ENCODE measurements at regions not wholly inside any gene's neighbourhood (a gene's known extent, or its start where the extent isn't known, plus 50 kb on each side); places are given as distances from the start of the nearest gene placed in this dataset.

GRCh38 chr11:109970516-109971183, 122.5 kb upstream of the ZC3H12C start:
- intact Hi-C loops (cut with DNase I): no loop called here
- Histone ChIP-seq H3K27me3 (no peaks in the 10 kb centered on the region), H3K36me3 (no peaks in the 10 kb centered on the region), H3K9me3 (no peaks in the 10 kb centered on the region), H3K4me3 (no peak overlapping the region), H3K4me1 (no peaks in the 10 kb centered on the region), H3K27ac (no peak overlapping the region)
- no peak for DNase-seq
- TF ChIP-seq POLR2A (IDR thresholded peaks at IDR 0.05): no peak
- no peak for TF ChIP-seq CTCF (IDR thresholded peaks at IDR 0.05)
- TF ChIP-seq POLR2AphosphoS5 (IDR thresholded peaks at IDR 0.05): no peak
- no peak for TF ChIP-seq EP300 (IDR thresholded peaks at IDR 0.05)
- 71 to 88% methylated on average over 9 of the region's 9 CpGs for WGBS, 2 donors

DNA sequence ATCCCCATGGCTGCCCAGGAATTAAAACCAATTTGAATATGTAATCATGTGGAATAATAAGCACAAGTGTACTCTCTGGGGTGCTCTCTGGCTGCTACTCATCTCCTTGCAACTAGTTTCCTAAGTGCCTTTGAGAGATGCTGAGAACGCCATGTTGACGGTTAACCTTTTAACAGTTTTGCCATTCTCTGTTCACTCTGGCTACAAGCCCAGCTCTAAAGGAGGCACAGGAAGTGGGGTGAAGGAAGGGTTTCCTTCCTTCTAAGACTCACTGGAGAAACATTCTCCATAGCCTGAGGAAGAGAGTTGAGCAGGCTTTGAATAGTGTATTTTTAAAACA, 122.0 kb upstream of the ZC3H12C start:
- no peak for DNase-seq
- intact Hi-C loops (cut with DNase I): no loop called here
- no peaks in the 10 kb centered on the region for H3K9me3 ChIP-seq
- H3K4me3 ChIP-seq: no peak overlapping the region
- TF ChIP-seq EP300 (IDR thresholded peaks at IDR 0.05) (no peak), CTCF (IDR thresholded peaks at IDR 0.05) (no peak), POLR2AphosphoS5 (IDR thresholded peaks at IDR 0.05) (no peak), POLR2A (IDR thresholded peaks at IDR 0.05) (no peak)
- H3K4me1 ChIP-seq: no peaks in the 10 kb centered on the region
- H3K27ac ChIP-seq: no peak overlapping the region
- H3K36me3 ChIP-seq: no peaks in the 10 kb centered on the region
- WGBS, 2 donors: 36 to 76% methylated on average over 2 of the region's 2 CpGs
- H3K27me3 ChIP-seq: no peaks in the 10 kb centered on the region

DNA sequence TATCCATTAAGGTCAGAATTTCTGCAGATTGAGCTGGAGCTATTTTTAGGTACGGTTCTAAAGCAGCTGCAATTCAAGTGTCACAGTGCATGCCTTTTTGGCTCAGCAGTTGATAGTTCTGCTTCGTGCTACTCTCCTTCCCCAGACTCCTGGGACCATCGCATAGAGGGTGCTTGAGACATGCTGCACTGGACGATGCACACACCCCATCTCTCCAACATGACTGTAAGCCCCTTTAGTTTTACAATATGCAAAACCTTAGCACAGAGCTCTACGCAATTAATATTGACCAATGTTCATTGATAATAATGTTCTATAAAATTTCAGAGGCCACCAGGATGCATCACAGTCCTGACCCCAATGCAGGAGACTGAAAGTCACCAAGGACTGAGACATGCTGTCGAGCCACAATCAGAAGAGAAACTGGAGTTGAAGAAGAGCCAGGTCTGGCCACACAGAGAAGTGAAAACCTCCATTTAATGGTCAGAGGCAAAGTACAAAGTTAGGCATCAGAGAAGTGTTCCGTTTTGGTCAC, 120.9 kb upstream of the ZC3H12C start:
- intact Hi-C loops (cut with DNase I): no loop called here
- Histone ChIP-seq H3K27me3 (no peaks in the 10 kb centered on the region), H3K4me3 (no peak overlapping the region), H3K36me3 (no peaks in the 10 kb centered on the region), H3K4me1 (no peaks in the 10 kb centered on the region), H3K9me3 (no peaks in the 10 kb centered on the region), H3K27ac (no peak overlapping the region)
- TF ChIP-seq POLR2AphosphoS5 (IDR thresholded peaks at IDR 0.05): no peak
- TF ChIP-seq POLR2A (IDR thresholded peaks at IDR 0.05): no peak
- no peak for TF ChIP-seq EP300 (IDR thresholded peaks at IDR 0.05)
- no peak for TF ChIP-seq CTCF (IDR thresholded peaks at IDR 0.05)
- DNase-seq: no peak
- WGBS, 2 donors: 63 to 81% methylated on average over 7 of the region's 7 CpGs

GRCh38 chr11:109972939-109973338, 120.3 kb upstream of the ZC3H12C start:
- no peak overlapping the region for H3K4me3 ChIP-seq
- no peak overlapping the region for H3K27ac ChIP-seq
- no peaks in the 10 kb centered on the region for H3K4me1 ChIP-seq
- no peak for TF ChIP-seq POLR2A (IDR thresholded peaks at IDR 0.05)
- no peak for TF ChIP-seq EP300 (IDR thresholded peaks at IDR 0.05)
- TF ChIP-seq POLR2AphosphoS5 (IDR thresholded peaks at IDR 0.05): no peak
- no peak for TF ChIP-seq CTCF (IDR thresholded peaks at IDR 0.05)
- H3K36me3 ChIP-seq: no peaks in the 10 kb centered on the region
- intact Hi-C loops (cut with DNase I): no loop called here
- DNase-seq: no peak
- H3K9me3 ChIP-seq: no peaks in the 10 kb centered on the region
- no peaks in the 10 kb centered on the region for H3K27me3 ChIP-seq

DNA sequence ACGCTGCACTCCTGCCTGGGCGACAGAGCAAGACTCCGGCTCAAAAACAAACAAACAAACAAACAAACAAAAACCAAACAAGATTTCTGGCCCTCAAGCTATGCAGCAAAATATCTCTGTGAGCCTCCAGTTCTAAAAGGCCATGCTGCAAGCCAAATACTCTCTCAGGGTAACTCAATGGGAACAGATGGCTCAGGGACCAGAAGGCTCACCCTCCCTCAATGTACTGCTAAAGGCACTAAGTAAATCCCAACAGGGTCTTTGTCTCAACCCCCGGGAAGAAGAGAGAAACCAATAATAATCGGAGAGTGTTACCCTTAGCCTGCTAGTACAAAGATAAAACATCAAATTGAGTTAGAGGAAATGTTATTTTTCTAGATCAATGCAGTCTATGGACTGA, 119.7 kb upstream of the ZC3H12C start:
- intact Hi-C loops (cut with DNase I): no loop called here
- no peaks in the 10 kb centered on the region for H3K36me3 ChIP-seq
- H3K27me3 ChIP-seq: no peaks in the 10 kb centered on the region
- H3K9me3 ChIP-seq: no peaks in the 10 kb centered on the region
- H3K4me3 ChIP-seq: no peak overlapping the region
- H3K27ac ChIP-seq: no peak overlapping the region
- H3K4me1 ChIP-seq: no peaks in the 10 kb centered on the region
- TF ChIP-seq CTCF (IDR thresholded peaks at IDR 0.05) (no peak), POLR2A (IDR thresholded peaks at IDR 0.05) (no peak), EP300 (IDR thresholded peaks at IDR 0.05) (no peak), POLR2AphosphoS5 (IDR thresholded peaks at IDR 0.05) (no peak)
- WGBS, 2 donors: 89 to 91% methylated on average over 5 of the region's 5 CpGs
- no peak for DNase-seq
